Upper lobe of left lung (tissue), 6 donors: ENCODE measurements at regions not wholly inside any gene's neighbourhood (a gene's known extent, or its start where the extent isn't known, plus 50 kb on each side); places are given as distances from the start of the nearest gene placed in this dataset.

ENCODE experiments used
- ATAC-seq, 2 donors: fragments of 200-7000 bp; cut with Tn5 transposase; one replicate each; pipeline ENCODE4 v1.9.1; 2022; ENCODE audit warnings: mild to moderate bottlenecking in 2 of 2, moderate library complexity in 2 of 2; ENCODE audit not compliant: low FRiP score in 2 of 2
- DNase-seq, 2 donors: peaks; one replicate each; pipeline ENCODE4 v3.0.0-alpha.2; 2019 to 2020
- H3K27ac ChIP-seq, 4 donors: fragments of 200-600 bp; sonication (generic); one replicate each; pipeline ENCODE4 v1.5.1; 2016 to 2019
- H3K27me3 ChIP-seq, 4 donors: fragments of 200-600 bp; sonication (generic); one replicate each; pipeline ENCODE4 v1.5.1; 2017 to 2019
- H3K36me3 ChIP-seq, 4 donors: fragments of 200-600 bp; sonication (generic); one replicate each; pipeline ENCODE4 v1.5.1; 2016 to 2019
- H3K4me1 ChIP-seq, 4 donors: fragments of 200-600 bp; sonication (generic); one replicate each; pipeline ENCODE4 v1.5.1; 2018 to 2019
- H3K4me3 ChIP-seq, 4 donors: fragments of 200-600 bp; sonication (generic); one replicate each; pipeline ENCODE4 v1.5.1; 2017 to 2019; ENCODE audit warnings: mild to moderate bottlenecking in 2 of 4, moderate library complexity in 1 of 4
- H3K9me3 ChIP-seq, 4 donors: fragments of 200-600 bp; sonication (generic); one replicate each; pipeline ENCODE4 v1.5.1; 2018 to 2019
- EP300 ChIP-seq, 4 donors: sonication (generic); formaldehyde crosslinking; IDR thresholded peaks; one replicate each; pipeline ENCODE4 v1.5.1; 2017; ENCODE audit warnings: antibody characterized with exemption in 4 of 4, control low read depth in 2 of 4
- POLR2A ChIP-seq, 4 donors: fragments of 450-650 bp; IDR thresholded peaks; one replicate each; pipeline ENCODE4 v1.5.1; 2016 to 2017; ENCODE audit warnings: antibody characterized with exemption in 4 of 4, mild to moderate bottlenecking in 2 of 4
- POLR2AphosphoS5 ChIP-seq, 2 donors: sonication (generic); formaldehyde crosslinking; IDR thresholded peaks; one replicate each; pipeline ENCODE4 v1.5.1; 2017; ENCODE audit warnings: antibody characterized with exemption in 2 of 2
- WGBS, 2 donors: methylation state at CpG; one replicate each; pipeline ENCODE4 v1.1.5; 2017 to 2018; 5-methylcytosine and 5-hydroxymethylcytosine counted together
- TF ChIP-seq, protein P1 (sequence below), 6 experiments: fragments of 450-650 bp in 4 of 6; fragments of 200-600 bp in 2 of 6; sonication (generic) in 2 of 6; IDR thresholded peaks; one replicate each; pipeline ENCODE4 v1.5.1; 2016 to 2019; ENCODE audit warnings: antibody characterized with exemption in 6 of 6
- donor health status: DM: no; HTN: no; CAD: no; lungs with moderate emphysema.
- donor health status: DM: no; HTN: yes; CAD: no; lungs with severe emphysema.

- H3K4me3 ChIP-seq, result no peak overlapping the region
- no peaks in the 10 kb centered on the region for H3K9me3 ChIP-seq
- H3K27ac ChIP-seq, result no peak overlapping the region
- DNase-seq (no peak), ATAC-seq (no peak)
- no peaks in the 10 kb centered on the region for H3K36me3 ChIP-seq
- 42 to 48% methylated on average over 7 of the region's 7 CpGs for WGBS, 2 donors
- H3K4me1 ChIP-seq, result no peaks in the 10 kb centered on the region
- no peak for TF ChIP-seq POLR2AphosphoS5 (IDR thresholded peaks at IDR 0.05)
- no peak for TF ChIP-seq POLR2A (IDR thresholded peaks at IDR 0.05)
- TF ChIP-seq EP300 (IDR thresholded peaks at IDR 0.05), result no peak
- TF ChIP-seq, protein P1, sequence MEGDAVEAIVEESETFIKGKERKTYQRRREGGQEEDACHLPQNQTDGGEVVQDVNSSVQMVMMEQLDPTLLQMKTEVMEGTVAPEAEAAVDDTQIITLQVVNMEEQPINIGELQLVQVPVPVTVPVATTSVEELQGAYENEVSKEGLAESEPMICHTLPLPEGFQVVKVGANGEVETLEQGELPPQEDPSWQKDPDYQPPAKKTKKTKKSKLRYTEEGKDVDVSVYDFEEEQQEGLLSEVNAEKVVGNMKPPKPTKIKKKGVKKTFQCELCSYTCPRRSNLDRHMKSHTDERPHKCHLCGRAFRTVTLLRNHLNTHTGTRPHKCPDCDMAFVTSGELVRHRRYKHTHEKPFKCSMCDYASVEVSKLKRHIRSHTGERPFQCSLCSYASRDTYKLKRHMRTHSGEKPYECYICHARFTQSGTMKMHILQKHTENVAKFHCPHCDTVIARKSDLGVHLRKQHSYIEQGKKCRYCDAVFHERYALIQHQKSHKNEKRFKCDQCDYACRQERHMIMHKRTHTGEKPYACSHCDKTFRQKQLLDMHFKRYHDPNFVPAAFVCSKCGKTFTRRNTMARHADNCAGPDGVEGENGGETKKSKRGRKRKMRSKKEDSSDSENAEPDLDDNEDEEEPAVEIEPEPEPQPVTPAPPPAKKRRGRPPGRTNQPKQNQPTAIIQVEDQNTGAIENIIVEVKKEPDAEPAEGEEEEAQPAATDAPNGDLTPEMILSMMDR (IDR thresholded peaks at IDR 0.05), result no peak
- no peaks in the 10 kb centered on the region for H3K27me3 ChIP-seq
These were observed 161.7 kb downstream of the ANXA2 start for GRCh38 chr15:60235951-60236710.

DNA sequence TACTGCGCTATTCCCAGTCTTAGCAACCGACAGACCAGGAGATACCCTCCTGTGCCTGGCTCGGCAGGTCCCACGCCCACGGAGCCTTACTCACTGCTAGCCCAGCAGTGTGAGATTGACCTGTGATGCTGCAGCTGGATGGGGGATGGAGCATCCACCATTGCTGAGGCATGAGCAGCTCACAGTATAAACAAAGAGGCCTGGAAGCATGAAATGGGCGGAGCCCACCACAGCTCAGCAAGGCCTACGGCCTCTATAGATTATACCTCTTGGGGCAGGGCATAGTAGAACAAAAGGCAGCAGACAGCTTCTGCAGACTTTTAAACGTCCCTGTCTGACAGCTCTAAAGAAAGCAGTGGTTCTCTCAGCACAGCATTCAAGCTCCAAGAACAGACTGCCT is 160.3 kb downstream of the ANXA2 start:
- Histone ChIP-seq H3K4me1 (no peaks in the 10 kb centered on the region), H3K27ac (no peak overlapping the region), H3K9me3 (no peaks in the 10 kb centered on the region), H3K4me3 (no peak overlapping the region), H3K27me3 (no peaks in the 10 kb centered on the region), H3K36me3 (no peaks in the 10 kb centered on the region)
- 72 to 79% methylated on average over 7 to 8 of the region's 8 CpGs for WGBS, 2 donors
- DNase-seq (no peak), ATAC-seq (no peak)
- no peak for TF ChIP-seq POLR2AphosphoS5 (IDR thresholded peaks at IDR 0.05)
- TF ChIP-seq, protein P1 (IDR thresholded peaks at IDR 0.05), result no peak
- TF ChIP-seq EP300 (IDR thresholded peaks at IDR 0.05), result no peak
- no peak for TF ChIP-seq POLR2A (IDR thresholded peaks at IDR 0.05)

GRCh38 chr15:60243769-60244168 is 154.0 kb downstream of the ANXA2 start:
- ATAC-seq, result no peak
- no peak for DNase-seq
- Histone ChIP-seq H3K27me3 (no peaks in the 10 kb centered on the region), H3K27ac (no peak overlapping the region), H3K9me3 (no peaks in the 10 kb centered on the region), H3K4me1 (no peaks in the 10 kb centered on the region), H3K36me3 (no peaks in the 10 kb centered on the region), H3K4me3 (no peak overlapping the region)
- TF ChIP-seq POLR2AphosphoS5 (IDR thresholded peaks at IDR 0.05) (no peak), EP300 (IDR thresholded peaks at IDR 0.05) (no peak), POLR2A (IDR thresholded peaks at IDR 0.05) (no peak)
- TF ChIP-seq, protein P1 (IDR thresholded peaks at IDR 0.05), result no peak
- WGBS, 2 donors, result 60 to 73% methylated on average over 4 of the region's 4 CpGs

GRCh38 chr15:60244813-60245212 is 153.0 kb downstream of the ANXA2 start:
- H3K27me3 ChIP-seq, result no peaks in the 10 kb centered on the region
- no peaks in the 10 kb centered on the region for H3K9me3 ChIP-seq
- no peak overlapping the region for H3K27ac ChIP-seq
- TF ChIP-seq POLR2A (IDR thresholded peaks at IDR 0.05), result no peak
- no peak for TF ChIP-seq POLR2AphosphoS5 (IDR thresholded peaks at IDR 0.05)
- no peak for TF ChIP-seq EP300 (IDR thresholded peaks at IDR 0.05)
- H3K36me3 ChIP-seq, result no peaks in the 10 kb centered on the region
- no peak for DNase-seq
- no peak for ATAC-seq
- H3K4me1 ChIP-seq, result no peaks in the 10 kb centered on the region
- H3K4me3 ChIP-seq, result no peak overlapping the region

DNA sequence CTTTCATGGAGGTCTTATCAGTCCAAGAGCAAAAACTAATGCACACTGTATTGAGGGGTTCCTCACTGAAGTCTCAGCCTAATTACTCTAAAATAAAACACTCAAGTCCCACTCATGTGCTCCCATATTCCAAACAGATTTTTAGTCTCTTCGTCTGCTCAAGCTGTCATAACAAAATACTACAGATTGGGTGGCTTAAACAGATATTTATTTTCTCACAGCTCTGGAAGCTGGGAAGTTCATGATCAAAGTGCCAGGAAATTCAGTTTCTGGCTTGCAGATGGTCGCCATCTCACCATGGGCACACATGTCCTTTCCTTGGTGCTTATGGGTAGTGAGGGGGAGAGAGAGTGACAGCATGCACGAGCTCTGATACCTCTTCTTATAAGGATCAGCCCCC is 147.5 kb downstream of the ANXA2 start:
- ATAC-seq, result no peak
- 62 to 66% methylated on average over 3 of the region's 3 CpGs for WGBS, 2 donors
- DNase-seq, result no peak

More for the DNA sequence above, 147.5 kb downstream of the ANXA2 start:
- no peaks in the 10 kb centered on the region for H3K36me3 ChIP-seq
- TF ChIP-seq EP300 (IDR thresholded peaks at IDR 0.05) (no peak), POLR2AphosphoS5 (IDR thresholded peaks at IDR 0.05) (no peak), POLR2A (IDR thresholded peaks at IDR 0.05) (no peak)
- TF ChIP-seq, protein P1 (IDR thresholded peaks at IDR 0.05), result no peak
- no peak overlapping the region for H3K27ac ChIP-seq
- no peaks in the 10 kb centered on the region for H3K9me3 ChIP-seq
- no peaks in the 10 kb centered on the region for H3K27me3 ChIP-seq
- no peak overlapping the region for H3K4me3 ChIP-seq
- no peaks in the 10 kb centered on the region for H3K4me1 ChIP-seq
